NB4 (cell line): ENCODE measurements at regions not wholly inside any gene's neighbourhood (a gene's known extent, or its start where the extent isn't known, plus 50 kb on each side); places are given as distances from the start of the nearest gene placed in this dataset.
"Not testable (repeated sequence)": the region's sequence is repeated elsewhere in the genome, so short reads cannot be mapped to it uniquely, and the experiment has no call there.

ENCODE experiments used
- DNase-seq: peaks from one replicate; pipeline ENCODE4 v3.0.0; 2010; ENCODE audit warnings: low read depth
- H3K4me3 ChIP-seq: one replicate; pipeline ENCODE4 v1.5.1; 2011; ENCODE audit warnings: mild to moderate bottlenecking, low read depth, low read length, moderate library complexity
- MYC ChIP-seq: IDR thresholded peaks from 2 replicates; pipeline ENCODE4 v1.6.1; 2011; ENCODE audit warnings: low read depth, low read length
- POLR2A ChIP-seq: IDR thresholded peaks from 2 replicates; pipeline ENCODE4 v1.6.1; 2011; ENCODE audit warnings: mild to moderate bottlenecking; ENCODE audit not compliant: insufficient read length; ENCODE audit errors: extremely low read depth
- TF ChIP-seq, protein P1 (sequence below): IDR thresholded peaks from one replicate; pipeline ENCODE4 v1.5.1; 2012; ENCODE audit warnings: low read depth, low read length
- TF ChIP-seq, protein P2 (sequence below): IDR thresholded peaks from 2 replicates; pipeline ENCODE4 v1.6.1; 2011; ENCODE audit warnings: low read depth, low read length

DNA sequence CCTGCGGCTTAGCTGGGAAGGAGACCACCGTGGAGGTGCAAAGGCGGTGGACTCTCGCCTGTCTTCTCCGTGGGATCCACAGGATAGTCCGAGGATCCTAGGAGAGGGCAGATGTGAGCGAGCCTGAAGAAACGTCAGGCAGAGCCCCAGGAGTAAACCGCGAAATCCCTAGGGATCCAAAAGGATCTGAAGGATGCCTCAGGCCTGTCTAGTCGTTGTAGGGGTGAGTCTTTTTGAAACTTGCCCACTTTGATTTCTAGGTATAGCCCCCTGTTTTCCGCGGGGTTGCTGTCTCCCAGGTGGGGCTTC lies 576.5 kb downstream of the KCNJ18 start:
- DNase-seq, result no peak
- no peak for TF ChIP-seq POLR2A
- TF ChIP-seq MYC, result no peak
- TF ChIP-seq, protein P1, sequence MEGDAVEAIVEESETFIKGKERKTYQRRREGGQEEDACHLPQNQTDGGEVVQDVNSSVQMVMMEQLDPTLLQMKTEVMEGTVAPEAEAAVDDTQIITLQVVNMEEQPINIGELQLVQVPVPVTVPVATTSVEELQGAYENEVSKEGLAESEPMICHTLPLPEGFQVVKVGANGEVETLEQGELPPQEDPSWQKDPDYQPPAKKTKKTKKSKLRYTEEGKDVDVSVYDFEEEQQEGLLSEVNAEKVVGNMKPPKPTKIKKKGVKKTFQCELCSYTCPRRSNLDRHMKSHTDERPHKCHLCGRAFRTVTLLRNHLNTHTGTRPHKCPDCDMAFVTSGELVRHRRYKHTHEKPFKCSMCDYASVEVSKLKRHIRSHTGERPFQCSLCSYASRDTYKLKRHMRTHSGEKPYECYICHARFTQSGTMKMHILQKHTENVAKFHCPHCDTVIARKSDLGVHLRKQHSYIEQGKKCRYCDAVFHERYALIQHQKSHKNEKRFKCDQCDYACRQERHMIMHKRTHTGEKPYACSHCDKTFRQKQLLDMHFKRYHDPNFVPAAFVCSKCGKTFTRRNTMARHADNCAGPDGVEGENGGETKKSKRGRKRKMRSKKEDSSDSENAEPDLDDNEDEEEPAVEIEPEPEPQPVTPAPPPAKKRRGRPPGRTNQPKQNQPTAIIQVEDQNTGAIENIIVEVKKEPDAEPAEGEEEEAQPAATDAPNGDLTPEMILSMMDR, result no peak
- H3K4me3 ChIP-seq, result no peak overlapping the region

DNA sequence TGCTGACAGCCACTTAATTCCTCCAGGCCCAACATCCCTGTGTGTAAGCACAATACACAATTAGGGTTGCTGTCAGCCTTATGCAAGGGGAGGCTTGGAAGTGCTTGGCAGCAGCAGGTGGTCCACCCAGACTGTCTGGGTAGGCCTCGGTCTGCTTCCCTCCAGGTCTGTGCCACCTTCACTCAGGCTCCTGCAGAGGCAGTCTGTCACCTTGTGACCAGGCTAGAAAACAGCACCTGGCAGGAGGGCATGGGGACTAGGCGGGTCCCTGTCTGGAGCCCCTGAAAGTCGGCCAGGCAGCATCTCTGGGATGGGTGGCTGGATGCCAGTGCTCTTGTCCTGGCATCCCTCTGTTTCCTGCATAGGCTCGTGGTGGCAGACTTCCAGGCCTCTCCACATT lies 578.1 kb downstream of the KCNJ18 start:
- no peak overlapping the region for H3K4me3 ChIP-seq
- TF ChIP-seq, protein P1, result no peak
- TF ChIP-seq MYC (no peak), POLR2A (no peak)
- TF ChIP-seq, protein P2, sequence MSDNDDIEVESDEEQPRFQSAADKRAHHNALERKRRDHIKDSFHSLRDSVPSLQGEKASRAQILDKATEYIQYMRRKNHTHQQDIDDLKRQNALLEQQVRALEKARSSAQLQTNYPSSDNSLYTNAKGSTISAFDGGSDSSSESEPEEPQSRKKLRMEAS, result no peak
- DNase-seq, result no peak

DNA sequence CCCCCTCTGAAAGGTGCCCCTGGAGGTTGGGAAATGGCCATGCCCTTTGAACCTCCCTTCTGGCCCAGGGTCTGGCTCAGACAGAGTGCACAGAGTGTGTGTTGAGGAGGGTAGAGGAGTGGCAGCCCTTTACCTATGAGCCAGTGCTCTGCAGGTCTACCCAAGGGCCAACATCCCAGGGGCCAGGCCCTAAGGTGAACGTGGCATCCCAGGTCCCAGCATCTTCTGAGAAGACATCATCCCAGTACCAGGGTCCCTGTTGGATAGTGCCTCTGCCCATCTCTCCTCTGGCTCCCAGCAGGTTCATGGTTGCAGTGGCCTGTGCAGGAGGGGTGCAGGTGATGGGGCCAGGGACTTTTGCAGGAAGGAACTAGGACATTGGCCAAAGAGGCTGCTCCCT lies 578.5 kb downstream of the KCNJ18 start:
- not testable (repeated sequence) for H3K4me3 ChIP-seq, DNase-seq

DNA sequence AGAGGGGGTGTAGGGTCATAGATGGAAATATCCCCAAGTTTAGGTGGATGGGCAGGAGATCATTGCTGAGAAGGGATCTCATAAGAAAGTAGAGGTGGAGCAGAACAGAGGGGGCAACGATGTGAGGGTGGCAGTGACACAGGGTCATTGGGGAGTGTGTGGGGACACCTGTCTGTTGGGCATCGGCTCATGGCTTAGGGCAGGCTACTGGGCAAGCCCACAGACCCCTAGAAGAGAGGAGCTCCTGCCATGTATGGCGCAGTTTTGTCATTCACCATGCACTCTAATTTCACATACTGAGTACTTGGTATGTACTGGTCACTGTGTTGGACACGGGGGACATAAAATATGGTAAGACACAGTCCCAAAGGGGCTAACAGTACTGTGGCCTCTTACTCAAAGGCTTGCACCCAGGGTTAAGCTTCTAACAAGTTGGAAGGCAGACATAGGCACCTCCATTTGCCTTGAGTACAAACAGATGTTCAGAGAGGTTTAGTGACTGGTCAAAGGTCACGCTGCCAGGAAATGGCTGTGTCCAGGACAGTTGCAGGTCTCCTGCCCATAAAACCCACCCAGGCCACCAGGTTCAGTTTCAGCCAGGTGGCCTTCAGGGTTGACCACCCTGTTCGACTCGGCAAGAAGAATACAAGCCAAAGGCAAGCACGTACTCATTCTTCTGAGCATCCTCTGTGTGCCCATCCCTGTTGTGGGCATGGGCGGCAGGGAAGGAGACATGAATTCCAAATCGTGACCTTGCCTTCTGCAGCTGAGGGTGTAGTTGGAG lies 580.2 kb downstream of the KCNJ18 start:
- no peak for DNase-seq
- H3K4me3 ChIP-seq, result no peak overlapping the region
- TF ChIP-seq, protein P1, result no peak
- no peak for TF ChIP-seq POLR2A
- TF ChIP-seq, protein P2, result no peak
- TF ChIP-seq MYC, result no peak

DNA sequence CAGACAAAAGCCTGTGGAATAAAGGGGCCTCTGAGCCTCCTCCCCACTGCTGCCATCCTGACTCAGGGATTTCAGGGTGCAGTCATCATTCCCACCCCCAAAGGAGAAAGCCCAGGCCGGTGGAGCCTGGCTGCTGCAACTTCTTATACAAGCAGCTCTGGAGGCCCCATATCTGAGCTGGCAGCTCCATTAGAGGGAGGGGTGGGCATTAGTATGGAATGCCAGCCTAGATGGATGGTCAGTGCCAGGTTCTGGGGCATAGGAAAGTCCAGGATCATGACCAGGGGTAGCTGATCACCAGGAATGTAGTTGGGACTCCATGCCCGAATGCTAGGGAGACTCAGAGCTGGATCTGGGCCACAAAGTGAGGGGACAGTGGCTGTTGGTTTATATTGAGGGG lies 581.0 kb downstream of the KCNJ18 start:
- no peak overlapping the region for H3K4me3 ChIP-seq
- no peak for DNase-seq
- TF ChIP-seq, protein P1, result no peak
- TF ChIP-seq POLR2A, result no peak

GRCh38 chr17:22277595-22277994 lies 585.3 kb downstream of the KCNJ18 start:
- no peak for DNase-seq
- TF ChIP-seq MYC, result no peak
- no peak for TF ChIP-seq POLR2A
- TF ChIP-seq, protein P1, result no peak
- TF ChIP-seq, protein P2, result no peak

More at GRCh38 chr17:22277595-22277994, 585.3 kb downstream of the KCNJ18 start:
- H3K4me3 ChIP-seq, result no peak overlapping the region
